GF-D8 (cell line): ENCODE measurements at regions not wholly inside any gene's neighbourhood (a gene's known extent, or its start where the extent isn't known, plus 50 kb on each side); places are given as distances from the start of the nearest gene placed in this dataset.

Experiments used
- DNase-seq: peaks from one replicate; lab custom pipeline; 2025; lab: John Stamatoyannopoulos, UW

- DNase-seq, result no peak
Measured at GRCh38 chr5:6003040-6003825, 375.1 kb downstream of the MED10 start.

- no peak for DNase-seq
Measured at GRCh38 chr5:6000867-6001266, 377.5 kb downstream of the MED10 start.

GRCh38 chr5:5995819-5996218 is 382.5 kb downstream of the MED10 start:
- no peak for DNase-seq

GRCh38 chr5:5986492-5987178 is 391.7 kb downstream of the MED10 start:
- no peak for DNase-seq

GRCh38 chr5:5985332-5985731 is 393.0 kb downstream of the MED10 start:
- no peak for DNase-seq

- DNase-seq, result no peak
Measured at GRCh38 chr5:5983261-5983980, 394.9 kb downstream of the MED10 start.

GRCh38 chr5:5981562-5981961 is 396.8 kb downstream of the MED10 start:
- DNase-seq, result no peak

- DNase-seq, result no peak
Measured at GRCh38 chr5:5980538-5980895, 397.8 kb downstream of the MED10 start.

GRCh38 chr5:5979761-5980537 is 398.4 kb downstream of the MED10 start:
- DNase-seq, result no peak

GRCh38 chr5:5979377-5979760 is 399.0 kb downstream of the MED10 start:
- no peak for DNase-seq

GRCh38 chr5:5978501-5979376 is 399.6 kb downstream of the MED10 start:
- DNase-seq, result no peak

- no peak for DNase-seq
Measured at GRCh38 chr5:5971203-5971602, 407.1 kb downstream of the MED10 start.

GRCh38 chr5:5969942-5970483 is 408.3 kb downstream of the MED10 start:
- no peak for DNase-seq

GRCh38 chr5:5968981-5969380 is 409.4 kb downstream of the MED10 start:
- DNase-seq, result no peak

GRCh38 chr5:5967944-5968343 is 410.4 kb downstream of the MED10 start:
- DNase-seq, result no peak

GRCh38 chr5:5967373-5967772 is 411.0 kb downstream of the MED10 start:
- DNase-seq, result no peak

GRCh38 chr5:5965132-5965531 is 413.2 kb downstream of the MED10 start:
- no peak for DNase-seq

- no peak for DNase-seq
Measured at GRCh38 chr5:5964347-5964746, 414.0 kb downstream of the MED10 start.

- DNase-seq, result no peak
Measured at GRCh38 chr5:5957737-5958136, 420.6 kb downstream of the MED10 start.

- no peak for DNase-seq
Measured at GRCh38 chr5:5954275-5954598, 424.1 kb downstream of the MED10 start.

- DNase-seq, result no peak
Measured at GRCh38 chr5:5953584-5954274, 424.6 kb downstream of the MED10 start.
